ENCODE measurements at regions not wholly inside any gene's neighbourhood (a gene's known extent, or its start where the extent isn't known, plus 50 kb on each side); places are given as distances from the start of the nearest gene placed in this dataset.
A peak's percentile ranks its signal among the peaks of the same experiment; 100 is the strongest.

DNA sequence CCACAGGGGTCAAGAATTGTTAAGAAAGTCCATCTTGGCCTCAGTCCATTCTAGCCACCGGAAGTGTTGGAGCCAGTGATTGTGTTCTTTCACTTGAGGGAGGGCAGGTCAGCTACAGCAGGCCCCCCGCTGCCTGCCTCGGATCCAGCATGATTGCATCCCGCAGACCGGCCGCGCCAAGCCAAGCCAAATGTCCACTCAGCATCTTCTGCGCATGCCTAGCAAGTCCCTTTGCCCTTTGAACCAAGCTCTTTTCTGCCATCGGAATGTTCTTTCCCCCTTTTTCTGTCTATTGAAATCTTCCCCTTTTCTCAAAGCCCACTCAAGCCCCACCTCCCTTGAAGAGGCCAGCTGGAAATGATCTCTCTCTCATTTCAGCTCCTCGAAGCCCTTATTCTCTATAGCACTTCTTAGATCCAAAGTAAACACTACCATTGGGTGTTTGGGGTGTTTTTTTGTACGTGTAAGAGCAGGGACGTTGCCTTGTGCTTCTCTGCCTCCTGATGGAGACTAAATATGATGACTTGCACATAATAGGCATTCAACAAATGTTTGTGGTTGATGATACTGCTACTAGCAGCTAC is 147.8 kb upstream of the BCOR start:
- no peak for FAIRE-seq
- TF ChIP-seq, protein P1, sequence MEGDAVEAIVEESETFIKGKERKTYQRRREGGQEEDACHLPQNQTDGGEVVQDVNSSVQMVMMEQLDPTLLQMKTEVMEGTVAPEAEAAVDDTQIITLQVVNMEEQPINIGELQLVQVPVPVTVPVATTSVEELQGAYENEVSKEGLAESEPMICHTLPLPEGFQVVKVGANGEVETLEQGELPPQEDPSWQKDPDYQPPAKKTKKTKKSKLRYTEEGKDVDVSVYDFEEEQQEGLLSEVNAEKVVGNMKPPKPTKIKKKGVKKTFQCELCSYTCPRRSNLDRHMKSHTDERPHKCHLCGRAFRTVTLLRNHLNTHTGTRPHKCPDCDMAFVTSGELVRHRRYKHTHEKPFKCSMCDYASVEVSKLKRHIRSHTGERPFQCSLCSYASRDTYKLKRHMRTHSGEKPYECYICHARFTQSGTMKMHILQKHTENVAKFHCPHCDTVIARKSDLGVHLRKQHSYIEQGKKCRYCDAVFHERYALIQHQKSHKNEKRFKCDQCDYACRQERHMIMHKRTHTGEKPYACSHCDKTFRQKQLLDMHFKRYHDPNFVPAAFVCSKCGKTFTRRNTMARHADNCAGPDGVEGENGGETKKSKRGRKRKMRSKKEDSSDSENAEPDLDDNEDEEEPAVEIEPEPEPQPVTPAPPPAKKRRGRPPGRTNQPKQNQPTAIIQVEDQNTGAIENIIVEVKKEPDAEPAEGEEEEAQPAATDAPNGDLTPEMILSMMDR (IDR thresholded peaks at IDR 0.05; ENCODE audit: insufficient read depth, low read length, severe bottlenecking), result no peak
- Histone ChIP-seq H3K4me3 (ENCODE audit: low read depth, low read length) (no peak overlapping the region), H3K36me3 (ENCODE audit: control insufficient read depth, insufficient read depth, low read length) (no peaks in the 10 kb centered on the region), H3K27me3 (ENCODE audit: control insufficient read depth, insufficient read depth, low read length) (no peaks in the 10 kb centered on the region)
- DNase-seq (ENCODE audit: low read depth), result peak; percentile 5

DNA sequence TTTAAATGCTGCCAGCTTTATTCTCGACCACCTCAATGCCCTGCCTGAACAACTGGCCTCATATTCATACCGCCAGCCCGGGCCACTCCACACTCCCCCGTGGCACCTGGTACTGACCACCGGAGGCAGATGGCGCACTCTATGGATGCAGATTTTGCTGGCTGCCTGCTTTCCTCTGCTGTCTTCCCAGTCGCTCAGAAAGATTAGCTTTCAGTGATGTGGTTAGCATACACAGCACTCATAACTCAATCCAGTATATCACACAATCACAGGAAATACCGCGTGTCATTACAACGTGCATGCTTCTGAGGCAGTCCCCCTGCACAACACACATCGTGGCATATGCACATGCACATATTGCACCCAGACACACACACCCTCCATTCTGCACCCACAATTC is 147.2 kb upstream of the BCOR start:
- FAIRE-seq (no peak), DNase-seq (ENCODE audit: low read depth) (no peak)
- H3K27me3 ChIP-seq (ENCODE audit: control insufficient read depth, insufficient read depth, low read length), result no peaks in the 10 kb centered on the region
- H3K4me3 ChIP-seq (ENCODE audit: low read depth, low read length), result no peak overlapping the region
- TF ChIP-seq, protein P1 (IDR thresholded peaks at IDR 0.05; ENCODE audit: insufficient read depth, low read length, severe bottlenecking), result no peak
- H3K36me3 ChIP-seq (ENCODE audit: control insufficient read depth, insufficient read depth, low read length), result no peaks in the 10 kb centered on the region

DNA sequence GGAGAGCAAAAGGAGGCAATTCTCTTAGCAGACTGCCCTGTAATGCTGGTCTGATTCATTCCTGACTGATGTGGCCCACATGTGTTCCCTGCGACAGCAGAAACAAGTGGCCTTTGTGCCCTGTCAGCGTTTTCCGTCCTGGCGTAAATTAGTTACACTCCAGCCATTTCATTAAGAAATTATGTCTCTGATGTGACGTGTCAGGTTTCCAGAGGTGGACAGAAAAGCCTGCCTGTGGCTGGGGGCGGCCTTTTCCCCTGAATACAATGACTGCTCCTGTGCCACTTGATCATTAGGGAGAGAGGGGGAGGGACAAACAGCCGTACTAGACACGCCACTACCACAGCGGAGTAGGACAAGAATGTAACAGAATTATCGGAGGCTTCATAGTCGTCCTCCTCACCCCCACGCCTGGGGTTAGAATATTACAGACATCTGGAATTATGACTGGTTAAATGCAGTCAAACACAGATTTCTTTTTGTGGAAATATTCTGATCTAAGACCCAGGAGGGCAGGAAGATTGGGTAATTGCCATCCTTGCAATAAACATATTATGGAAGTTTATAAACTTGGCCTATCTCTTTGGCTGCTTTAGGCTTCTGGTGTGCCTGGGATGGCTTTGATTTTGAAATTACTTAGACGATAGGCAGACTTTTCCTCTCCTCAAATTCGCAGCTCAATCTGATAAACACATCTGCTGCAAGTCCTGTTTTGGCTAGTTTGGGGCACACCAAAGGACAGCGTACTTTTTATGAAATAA is 146.2 kb upstream of the BCOR start:
- Histone ChIP-seq H3K4me3 (ENCODE audit: low read depth, low read length) (no peak overlapping the region), H3K27me3 (ENCODE audit: control insufficient read depth, insufficient read depth, low read length) (no peaks in the 10 kb centered on the region), H3K36me3 (ENCODE audit: control insufficient read depth, insufficient read depth, low read length) (no peaks in the 10 kb centered on the region)
- TF ChIP-seq, protein P1 (IDR thresholded peaks at IDR 0.05; ENCODE audit: insufficient read depth, low read length, severe bottlenecking), result no peak
- no peak for FAIRE-seq
- no peak for DNase-seq (ENCODE audit: low read depth)

DNA sequence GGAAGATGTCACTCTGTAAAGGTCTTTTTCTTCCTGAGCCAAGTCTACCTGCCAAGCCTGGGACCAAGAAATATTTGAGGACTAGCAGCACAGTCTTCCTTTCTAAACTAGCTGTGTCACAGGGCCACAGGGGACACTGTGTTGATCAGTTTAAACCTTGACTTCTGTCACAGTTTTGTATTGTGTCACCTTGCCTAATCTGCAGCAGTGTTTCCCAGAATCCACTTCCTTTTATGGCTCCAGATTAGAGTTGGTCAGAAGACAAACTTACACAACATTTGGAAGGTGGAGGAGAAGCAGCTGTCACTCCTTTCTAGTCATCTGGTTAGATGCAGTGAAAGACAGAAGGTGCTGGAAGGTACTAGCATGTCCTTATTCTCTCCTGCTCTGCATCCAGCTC is 143.1 kb upstream of the BCOR start:
- FAIRE-seq (no peak), DNase-seq (ENCODE audit: low read depth) (no peak)
- TF ChIP-seq, protein P1 (IDR thresholded peaks at IDR 0.05; ENCODE audit: insufficient read depth, low read length, severe bottlenecking), result no peak
- Histone ChIP-seq H3K4me3 (ENCODE audit: low read depth, low read length) (no peak overlapping the region), H3K27me3 (ENCODE audit: control insufficient read depth, insufficient read depth, low read length) (no peaks in the 10 kb centered on the region), H3K36me3 (ENCODE audit: control insufficient read depth, insufficient read depth, low read length) (no peaks in the 10 kb centered on the region)

DNA sequence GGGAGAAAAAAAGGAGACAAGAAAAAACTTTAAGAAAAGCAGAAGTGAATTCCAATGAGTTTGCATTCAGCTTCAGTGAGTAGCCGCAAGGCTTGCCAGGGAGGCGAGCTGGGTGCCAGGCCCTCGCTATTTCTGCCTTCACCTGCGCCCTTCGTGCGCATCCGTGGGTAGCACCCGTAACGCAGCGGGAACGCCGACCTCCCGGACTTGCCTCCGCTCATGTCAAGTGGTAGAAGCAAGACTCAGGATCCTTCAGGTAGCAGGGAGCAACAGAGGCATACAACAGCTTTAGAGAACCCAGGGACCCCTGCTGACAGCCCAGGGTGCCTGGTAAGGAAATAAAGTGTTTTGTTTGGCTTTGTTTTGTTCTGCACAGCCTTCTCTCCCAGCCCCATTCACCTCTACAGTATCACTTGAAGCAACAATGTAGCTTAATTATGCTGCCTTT is 140.0 kb upstream of the BCOR start:
- H3K36me3 ChIP-seq (ENCODE audit: control insufficient read depth, insufficient read depth, low read length), result no peaks in the 10 kb centered on the region
- TF ChIP-seq, protein P1 (IDR thresholded peaks at IDR 0.05; ENCODE audit: insufficient read depth, low read length, severe bottlenecking), result no peak
- DNase-seq (ENCODE audit: low read depth) (no peak), FAIRE-seq (no peak)
- H3K27me3 ChIP-seq (ENCODE audit: control insufficient read depth, insufficient read depth, low read length), result no peaks in the 10 kb centered on the region
- H3K4me3 ChIP-seq (ENCODE audit: low read depth, low read length), result no peak overlapping the region

Data from bronchial epithelial cell (primary cell).